BJ (cell line): ENCODE measurements at regions not wholly inside any gene's neighbourhood (a gene's known extent, or its start where the extent isn't known, plus 50 kb on each side); places are given as distances from the start of the nearest gene placed in this dataset.

Source experiments
- CTCF ChIA-PET: fragments of 350-600 bp; formaldehyde crosslinking; extraction: SDS; loops from one replicate; lab custom pipeline; 2021; ENCODE audit warnings: antibody characterized with exemption, inconsistent platforms; lab: Yijun Ruan, JAX
- POLR2A ChIA-PET: fragments of 300-600 bp; sonication (Branson Sonifier 250); formaldehyde crosslinking; extraction: SDS; loops from one replicate; lab custom pipeline; 2021; ENCODE audit warnings: antibody characterized with exemption; lab: Charles Lee
- DNase-seq: peaks from one replicate; pipeline ENCODE4 v3.0.0-alpha.2; 2011; ENCODE audit warnings: low read depth
- H3K27me3 ChIP-seq: 2 replicates; pipeline ENCODE4 v1.6.0; 2011; ENCODE audit warnings: low read length; ENCODE audit not compliant: control insufficient read depth, insufficient read depth
- H3K36me3 ChIP-seq: 2 replicates; pipeline ENCODE4 v1.5.1; 2011; ENCODE audit warnings: low read length; ENCODE audit not compliant: control insufficient read depth, insufficient read depth
- H3K4me3 ChIP-seq: 2 replicates; pipeline ENCODE4 v1.5.1; 2011; ENCODE audit warnings: low read depth, mild to moderate bottlenecking, control low read depth, low read length
- TF ChIP-seq, protein P1 (sequence below): IDR thresholded peaks from 2 replicates; pipeline ENCODE4 v1.5.1; 2011; ENCODE audit warnings: low read depth, mild to moderate bottlenecking, control low read depth, inconsistent platforms, low read length, moderate library complexity; ENCODE audit not compliant: insufficient read depth

DNA sequence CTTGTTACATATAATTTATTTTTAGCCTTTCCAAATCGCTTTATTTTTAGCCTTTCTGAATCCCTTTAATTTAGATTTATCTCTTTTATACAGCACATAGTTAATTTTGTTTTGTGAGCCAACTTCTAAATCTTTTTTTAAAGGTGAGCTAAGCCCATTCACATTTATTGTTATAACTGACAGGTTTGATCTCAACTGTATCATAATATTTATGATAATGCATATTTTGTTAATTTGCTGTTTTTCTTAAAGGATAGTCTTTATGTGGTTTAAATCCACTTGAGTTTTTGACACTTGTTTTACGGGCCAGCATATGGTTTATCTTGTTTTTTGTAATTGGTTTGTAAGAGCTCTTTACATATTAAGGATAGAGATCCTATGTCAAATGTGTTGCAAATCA lies 177.8 kb upstream of the SMIM23 start:
- Histone ChIP-seq H3K36me3 (no peaks in the 10 kb centered on the region), H3K27me3 (peaks cover 7% of the 10 kb centered on the region), H3K4me3 (no peak overlapping the region)
- TF ChIP-seq, protein P1, sequence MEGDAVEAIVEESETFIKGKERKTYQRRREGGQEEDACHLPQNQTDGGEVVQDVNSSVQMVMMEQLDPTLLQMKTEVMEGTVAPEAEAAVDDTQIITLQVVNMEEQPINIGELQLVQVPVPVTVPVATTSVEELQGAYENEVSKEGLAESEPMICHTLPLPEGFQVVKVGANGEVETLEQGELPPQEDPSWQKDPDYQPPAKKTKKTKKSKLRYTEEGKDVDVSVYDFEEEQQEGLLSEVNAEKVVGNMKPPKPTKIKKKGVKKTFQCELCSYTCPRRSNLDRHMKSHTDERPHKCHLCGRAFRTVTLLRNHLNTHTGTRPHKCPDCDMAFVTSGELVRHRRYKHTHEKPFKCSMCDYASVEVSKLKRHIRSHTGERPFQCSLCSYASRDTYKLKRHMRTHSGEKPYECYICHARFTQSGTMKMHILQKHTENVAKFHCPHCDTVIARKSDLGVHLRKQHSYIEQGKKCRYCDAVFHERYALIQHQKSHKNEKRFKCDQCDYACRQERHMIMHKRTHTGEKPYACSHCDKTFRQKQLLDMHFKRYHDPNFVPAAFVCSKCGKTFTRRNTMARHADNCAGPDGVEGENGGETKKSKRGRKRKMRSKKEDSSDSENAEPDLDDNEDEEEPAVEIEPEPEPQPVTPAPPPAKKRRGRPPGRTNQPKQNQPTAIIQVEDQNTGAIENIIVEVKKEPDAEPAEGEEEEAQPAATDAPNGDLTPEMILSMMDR, result no peak
- no peak for DNase-seq
- POLR2A ChIA-PET, result no interaction called here
- CTCF ChIA-PET, result interaction anchor here (1.3 kb wide), 1 partner anchor 189 kb away, joined by 3 read pairs; no protein-coding TSS in a partner anchor

DNA sequence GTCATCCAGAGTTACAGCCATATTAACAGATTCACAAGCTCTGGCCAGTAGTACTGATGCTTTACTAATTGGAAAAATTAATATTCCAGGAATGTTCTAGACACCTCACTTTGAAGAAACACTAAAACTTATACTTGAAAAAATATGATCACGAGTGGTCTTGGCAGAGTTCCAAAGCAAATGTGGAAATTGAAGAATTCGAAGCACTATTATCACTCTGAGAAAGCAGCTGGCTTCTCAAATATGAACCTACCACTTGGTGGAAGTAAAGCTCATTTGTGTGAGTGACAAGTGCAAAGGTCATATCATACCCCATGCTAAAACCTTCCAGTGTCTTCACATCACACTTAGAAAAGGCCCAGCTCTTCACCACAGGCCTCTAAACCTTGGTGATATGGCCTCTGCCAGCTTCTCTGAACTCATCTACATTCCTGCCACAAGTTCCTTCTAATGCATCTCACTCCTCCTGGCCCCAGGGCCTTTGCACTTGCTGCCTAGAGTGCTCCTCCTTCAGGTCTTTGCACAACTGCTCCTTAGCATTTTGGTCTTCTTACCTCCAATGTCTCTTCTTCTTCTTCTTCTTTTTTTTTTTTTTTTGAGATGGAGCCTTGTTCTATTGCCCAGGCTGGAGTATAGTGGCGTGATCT lies 175.7 kb upstream of the SMIM23 start:
- CTCF ChIA-PET, result interaction anchor here (1.3 kb wide), 1 partner anchor 191 kb away, joined by 5 read pairs; the partner anchor contains the start of gene FGF18
- Histone ChIP-seq H3K36me3 (no peaks in the 10 kb centered on the region), H3K4me3 (no peak overlapping the region), H3K27me3 (peaks cover 7% of the 10 kb centered on the region)
- DNase-seq, result no peak
- POLR2A ChIA-PET, result no interaction called here
- TF ChIP-seq, protein P1, result no peak

- ChIA-PET CTCF (interaction anchor here (1.2 to 1.3 kb wide), 2 partner anchors 19 to 191 kb away, joined by 3 to 5 read pairs; partner anchors contain the start of gene FGF18), POLR2A (no interaction called here)
- TF ChIP-seq, protein P1, result no peak
- peaks cover 14% of the 10 kb centered on the region for H3K27me3 ChIP-seq
- no peak overlapping the region for H3K4me3 ChIP-seq
- DNase-seq, result no peak
- no peaks in the 10 kb centered on the region for H3K36me3 ChIP-seq
Measured at GRCh38 chr5:171610686-171611085, 174.9 kb upstream of the SMIM23 start.

DNA sequence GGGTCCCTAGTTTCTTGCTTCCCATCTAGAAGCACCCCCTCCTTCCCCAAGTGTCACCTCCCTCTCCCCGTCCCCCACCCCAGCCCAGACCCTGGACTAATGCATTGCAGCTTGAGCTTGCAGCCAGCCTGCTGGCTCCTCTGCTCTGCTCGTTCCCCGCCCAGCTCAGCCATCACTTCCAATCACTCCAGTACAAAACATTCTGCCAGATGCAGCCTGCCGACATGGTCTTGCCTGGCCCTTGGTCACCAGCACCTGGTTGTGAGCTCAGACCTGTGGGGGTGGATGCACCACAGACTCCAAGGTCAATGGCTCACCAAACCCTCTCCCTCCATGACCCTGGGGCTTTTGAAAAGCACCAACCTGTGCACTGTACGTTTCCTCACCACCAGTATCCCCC lies 172.9 kb upstream of the SMIM23 start:
- CTCF ChIA-PET, result interaction anchor here (0.8 kb wide), 1 partner anchor 296 kb away, joined by 3 read pairs; no protein-coding TSS in a partner anchor
- TF ChIP-seq, protein P1, result no peak
- H3K4me3 ChIP-seq, result no peak overlapping the region
- POLR2A ChIA-PET, result no interaction called here
- H3K27me3 ChIP-seq, result peaks cover 21% of the 10 kb centered on the region
- no peaks in the 10 kb centered on the region for H3K36me3 ChIP-seq
- no peak for DNase-seq

DNA sequence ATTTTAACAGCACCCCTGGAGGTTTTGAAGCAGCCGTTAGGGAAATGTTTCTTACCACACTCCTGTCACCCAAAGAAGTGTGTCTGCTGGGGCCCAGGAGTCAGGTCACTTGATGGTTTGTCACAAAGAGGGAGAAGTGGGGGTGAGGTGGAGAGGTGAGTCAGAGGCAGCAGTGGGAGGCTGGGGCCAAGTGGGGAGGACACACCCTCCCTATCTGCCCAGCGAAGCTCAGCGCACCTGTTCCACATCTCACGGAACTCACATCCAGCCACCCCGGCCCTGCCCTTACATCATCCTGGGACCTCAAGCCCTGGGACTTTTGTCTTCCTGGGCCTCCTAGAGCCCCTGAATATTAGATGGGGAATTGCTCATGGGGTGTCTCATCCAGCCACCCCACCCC lies 171.1 kb upstream of the SMIM23 start:
- no peak for DNase-seq
- Histone ChIP-seq H3K36me3 (no peaks in the 10 kb centered on the region), H3K4me3 (no peak overlapping the region), H3K27me3 (peaks cover 21% of the 10 kb centered on the region)
- POLR2A ChIA-PET, result no interaction called here
- TF ChIP-seq, protein P1, result no peak
- CTCF ChIA-PET, result no interaction called here
